ENCODE measurements at regions not wholly inside any gene's neighbourhood (a gene's known extent, or its start where the extent isn't known, plus 50 kb on each side); places are given as distances from the start of the nearest gene placed in this dataset.

DNA sequence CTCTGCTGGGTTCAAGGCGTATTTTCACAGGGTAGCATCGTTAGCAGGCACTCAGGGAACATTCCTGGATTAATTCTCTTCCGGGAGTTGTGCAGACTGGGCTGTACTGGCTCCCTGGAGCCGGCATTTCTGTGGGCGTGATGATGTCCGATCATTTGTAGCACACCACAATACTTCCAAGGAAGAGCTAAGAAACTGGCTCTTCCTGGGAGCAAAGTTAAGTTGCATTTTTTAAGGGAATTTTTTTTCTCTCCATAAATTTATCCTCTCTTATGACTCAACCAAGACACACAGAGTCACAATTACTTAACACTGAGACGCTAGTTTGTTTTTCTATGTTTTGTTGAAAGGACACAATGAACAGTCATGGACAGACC lies 211.6 kb upstream of the FOXF1 start:
- Histone ChIP-seq H2BK120ac (ENCODE audit: low read depth, low read length) (no peak overlapping the region), H3K23ac (ENCODE audit: low read depth, low read length, poor library complexity) (no peak overlapping the region), H3K18ac (ENCODE audit: low read length) (no peak overlapping the region), H3K9ac (ENCODE audit: low read depth, low read length, poor library complexity) (no peak overlapping the region), H3K36me3 (replicated peaks in 1 of 2; ENCODE audit: control insufficient read depth in 2 of 2, insufficient read depth in 2 of 2, low read length in 2 of 2) (no peaks in the 10 kb centered on the region), H2BK12ac (ENCODE audit: low read length) (no peak overlapping the region), H4K91ac (ENCODE audit: low read depth, low read length, poor library complexity) (no peak overlapping the region), H2AFZ (ENCODE audit: low read length) (no peak overlapping the region), H3K4me3 (ENCODE audit: low read length in 2 of 2) (no peak overlapping the region), H3K4me2 (ENCODE audit: insufficient read depth, low read length, poor library complexity, severe bottlenecking) (no peak overlapping the region), H2BK15ac (ENCODE audit: low read length) (no peak overlapping the region), H3K14ac (ENCODE audit: low read length) (no peak overlapping the region), H2AK5ac (ENCODE audit: low read depth, low read length) (no peak overlapping the region), H2BK5ac (ENCODE audit: low read length) (no peak overlapping the region), H4K8ac (ENCODE audit: low read depth, low read length) (no peak overlapping the region), H3K79me1 (ENCODE audit: low read depth, low read length) (no peaks in the 10 kb centered on the region), H3K27me3 (ENCODE audit: control insufficient read depth in 3 of 3, insufficient read depth in 3 of 3, low read depth in 1 of 3, low read length in 3 of 3) (peaks cover 0 to 77% (median 0%) of the 10 kb centered on the region in 3 experiments), H3K4ac (ENCODE audit: low read length) (no peak overlapping the region), H3K27ac (replicated peaks; ENCODE audit: low read length) (no peak overlapping the region), H3K4me1 (ENCODE audit: control insufficient read depth in 2 of 2, insufficient read depth in 1 of 2, low read depth in 1 of 2, low read length in 2 of 2) (peaks cover 0 to 17% of the 10 kb centered on the region in 2 donors), H3K9me3 (replicated peaks in 1 of 2; ENCODE audit: control insufficient read depth in 2 of 2, insufficient read depth in 1 of 2, low read depth in 1 of 2, low read length in 2 of 2) (no peaks in the 10 kb centered on the region)
- no CpG with 5 or more reads among the region's 7 CpGs for WGBS, 2 donors (ENCODE audit: extremely low coverage in 2 of 2, insufficient read length in 2 of 2, insufficient replicate concordance in 1 of 2)
- DNase-seq (ENCODE audit: low spot score), result no peak

DNA sequence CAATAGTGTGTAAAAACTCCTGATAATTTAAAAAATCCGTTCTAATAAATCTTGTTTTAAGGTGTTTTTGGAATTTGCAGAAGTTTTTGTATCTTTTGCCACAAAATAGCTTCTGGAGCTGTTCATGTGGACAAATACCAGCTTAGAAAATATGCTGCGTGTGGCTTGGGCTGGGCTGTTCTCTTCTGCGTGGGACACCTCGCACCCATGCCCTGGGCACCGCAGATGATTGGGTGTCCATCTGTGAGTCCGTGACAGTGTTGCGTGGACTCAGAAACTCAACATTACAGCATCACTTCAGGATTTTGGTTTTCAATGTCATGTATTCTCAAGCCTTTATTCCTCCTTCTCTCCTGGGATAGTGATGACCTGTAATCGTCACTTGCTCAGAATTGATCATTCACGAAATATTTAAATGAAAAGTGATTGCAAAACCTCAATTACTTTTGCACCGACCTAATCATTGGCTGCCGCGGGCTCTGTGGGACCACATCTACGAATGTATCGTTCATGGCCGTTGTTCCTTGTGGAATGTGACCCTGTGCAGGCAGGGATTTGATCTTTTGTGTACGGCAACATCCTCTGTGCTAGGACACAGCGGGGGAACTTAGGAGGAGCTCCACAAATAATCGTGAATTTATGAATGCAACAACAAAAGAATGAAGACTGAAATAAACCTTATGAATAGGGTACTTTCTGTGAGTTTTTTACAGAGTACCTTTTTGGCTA lies 210.3 kb upstream of the FOXF1 start:
- H3K27ac ChIP-seq (replicated peaks; ENCODE audit: low read length), result no peak overlapping the region
- no peak overlapping the region for H4K8ac ChIP-seq (ENCODE audit: low read depth, low read length)
- no peak overlapping the region for H2BK5ac ChIP-seq (ENCODE audit: low read length)
- H3K4ac ChIP-seq (ENCODE audit: low read length), result no peak overlapping the region
- H3K9me3 ChIP-seq (replicated peaks in 1 of 2; ENCODE audit: control insufficient read depth in 2 of 2, insufficient read depth in 1 of 2, low read depth in 1 of 2, low read length in 2 of 2), result no peaks in the 10 kb centered on the region
- no peak overlapping the region for H3K9ac ChIP-seq (ENCODE audit: low read depth, low read length, poor library complexity)
- no peaks in the 10 kb centered on the region for H3K36me3 ChIP-seq (replicated peaks in 1 of 2; ENCODE audit: control insufficient read depth in 2 of 2, insufficient read depth in 2 of 2, low read length in 2 of 2)
- H3K27me3 ChIP-seq (ENCODE audit: control insufficient read depth in 3 of 3, insufficient read depth in 3 of 3, low read depth in 1 of 3, low read length in 3 of 3), result peaks cover 0 to 76% (median 0%) of the 10 kb centered on the region in 3 experiments
- no peak overlapping the region for H3K4me3 ChIP-seq (ENCODE audit: low read length in 2 of 2)
- no peak overlapping the region for H2BK12ac ChIP-seq (ENCODE audit: low read length)
- no peaks in the 10 kb centered on the region for H3K79me1 ChIP-seq (ENCODE audit: low read depth, low read length)
- no peak overlapping the region for H4K91ac ChIP-seq (ENCODE audit: low read depth, low read length, poor library complexity)
- H3K4me1 ChIP-seq (ENCODE audit: control insufficient read depth in 2 of 2, insufficient read depth in 1 of 2, low read depth in 1 of 2, low read length in 2 of 2), result peaks cover 0 to 17% of the 10 kb centered on the region in 2 donors
- no peak overlapping the region for H2AFZ ChIP-seq (ENCODE audit: low read length)
- no CpG with 5 or more reads among the region's 18 CpGs for WGBS, 2 donors (ENCODE audit: extremely low coverage in 2 of 2, insufficient read length in 2 of 2, insufficient replicate concordance in 1 of 2)
- DNase-seq (ENCODE audit: low spot score), result no peak
- H2BK120ac ChIP-seq (ENCODE audit: low read depth, low read length), result no peak overlapping the region
- H3K14ac ChIP-seq (ENCODE audit: low read length), result no peak overlapping the region
- H2BK15ac ChIP-seq (ENCODE audit: low read length), result no peak overlapping the region
- no peak overlapping the region for H2AK5ac ChIP-seq (ENCODE audit: low read depth, low read length)
- H3K23ac ChIP-seq (ENCODE audit: low read depth, low read length, poor library complexity), result no peak overlapping the region
- H3K4me2 ChIP-seq (ENCODE audit: insufficient read depth, low read length, poor library complexity, severe bottlenecking), result no peak overlapping the region
- H3K18ac ChIP-seq (ENCODE audit: low read length), result no peak overlapping the region

DNA sequence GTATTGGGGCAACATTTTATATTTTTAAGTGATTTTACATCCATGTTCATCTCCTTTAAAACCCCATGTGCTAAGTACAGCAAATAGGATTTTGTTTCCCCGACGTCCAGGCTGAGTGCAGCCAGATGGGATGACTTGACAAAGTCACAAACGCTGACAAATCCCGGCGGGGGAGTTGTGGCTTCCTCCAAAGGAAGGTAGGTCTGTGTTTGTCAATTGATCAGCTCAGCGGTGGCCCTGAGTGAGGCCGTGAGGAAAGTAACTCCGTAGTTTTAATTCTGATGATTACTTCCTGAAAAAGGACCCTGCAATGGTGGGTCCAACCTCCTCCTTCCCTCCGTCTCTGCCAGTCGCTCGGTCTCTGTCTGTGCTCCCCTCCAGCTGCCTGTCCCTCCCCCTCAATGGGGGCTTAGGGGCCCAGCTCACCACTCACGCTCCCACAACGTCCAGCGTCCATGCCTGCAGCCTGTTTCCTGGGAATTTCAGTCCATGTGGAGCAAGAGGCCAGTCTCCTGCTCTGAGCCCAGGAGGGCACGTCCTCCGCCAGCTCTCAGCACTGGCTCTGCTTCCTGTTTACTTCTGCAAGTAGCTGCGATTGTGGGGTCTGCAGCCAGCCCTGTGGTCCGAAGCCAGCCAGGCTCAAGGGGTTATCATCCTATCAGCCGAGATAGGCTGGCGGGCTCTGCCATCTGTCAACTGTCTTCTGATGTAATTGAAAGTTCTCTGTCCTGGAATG lies 209.4 kb upstream of the FOXF1 start:
- Histone ChIP-seq H3K4ac (ENCODE audit: low read length) (peak overlapping the region; percentile 1), H3K27ac (replicated peaks; ENCODE audit: low read length) (peak overlapping the region; percentile 44), H3K4me3 (ENCODE audit: low read length in 2 of 2) (no peak overlapping the region), H2BK5ac (ENCODE audit: low read length) (peak overlapping the region; percentile 85), H3K4me2 (ENCODE audit: insufficient read depth, low read length, poor library complexity, severe bottlenecking) (peak overlapping the region; percentile 15), H3K79me1 (ENCODE audit: low read depth, low read length) (no peaks in the 10 kb centered on the region), H4K91ac (ENCODE audit: low read depth, low read length, poor library complexity) (no peak overlapping the region), H3K9ac (ENCODE audit: low read depth, low read length, poor library complexity) (no peak overlapping the region), H3K9me3 (replicated peaks in 1 of 2; ENCODE audit: control insufficient read depth in 2 of 2, insufficient read depth in 1 of 2, low read depth in 1 of 2, low read length in 2 of 2) (no peaks in the 10 kb centered on the region), H2BK12ac (ENCODE audit: low read length) (peak overlapping the region; percentile 44), H2AFZ (ENCODE audit: low read length) (peak overlapping the region; percentile 85), H3K27me3 (ENCODE audit: control insufficient read depth in 3 of 3, insufficient read depth in 3 of 3, low read depth in 1 of 3, low read length in 3 of 3) (peaks cover 0 to 76% (median 0%) of the 10 kb centered on the region in 3 experiments), H4K8ac (ENCODE audit: low read depth, low read length) (no peak overlapping the region), H2BK15ac (ENCODE audit: low read length) (peak overlapping the region; percentile 60), H3K18ac (ENCODE audit: low read length) (peak overlapping the region; percentile 91), H3K23ac (ENCODE audit: low read depth, low read length, poor library complexity) (peak overlapping the region; percentile 12), H2AK5ac (ENCODE audit: low read depth, low read length) (no peak overlapping the region), H3K14ac (ENCODE audit: low read length) (no peak overlapping the region), H3K4me1 (ENCODE audit: control insufficient read depth in 2 of 2, insufficient read depth in 1 of 2, low read depth in 1 of 2, low read length in 2 of 2) (peaks cover 0 to 17% of the 10 kb centered on the region in 2 donors), H2BK120ac (ENCODE audit: low read depth, low read length) (peak overlapping the region; percentile 56), H3K36me3 (replicated peaks in 1 of 2; ENCODE audit: control insufficient read depth in 2 of 2, insufficient read depth in 2 of 2, low read length in 2 of 2) (no peaks in the 10 kb centered on the region)
- DNase-seq (ENCODE audit: low spot score), result no peak
- no CpG with 5 or more reads among the region's 20 CpGs for WGBS, 2 donors (ENCODE audit: extremely low coverage in 2 of 2, insufficient read length in 2 of 2, insufficient replicate concordance in 1 of 2)

DNA sequence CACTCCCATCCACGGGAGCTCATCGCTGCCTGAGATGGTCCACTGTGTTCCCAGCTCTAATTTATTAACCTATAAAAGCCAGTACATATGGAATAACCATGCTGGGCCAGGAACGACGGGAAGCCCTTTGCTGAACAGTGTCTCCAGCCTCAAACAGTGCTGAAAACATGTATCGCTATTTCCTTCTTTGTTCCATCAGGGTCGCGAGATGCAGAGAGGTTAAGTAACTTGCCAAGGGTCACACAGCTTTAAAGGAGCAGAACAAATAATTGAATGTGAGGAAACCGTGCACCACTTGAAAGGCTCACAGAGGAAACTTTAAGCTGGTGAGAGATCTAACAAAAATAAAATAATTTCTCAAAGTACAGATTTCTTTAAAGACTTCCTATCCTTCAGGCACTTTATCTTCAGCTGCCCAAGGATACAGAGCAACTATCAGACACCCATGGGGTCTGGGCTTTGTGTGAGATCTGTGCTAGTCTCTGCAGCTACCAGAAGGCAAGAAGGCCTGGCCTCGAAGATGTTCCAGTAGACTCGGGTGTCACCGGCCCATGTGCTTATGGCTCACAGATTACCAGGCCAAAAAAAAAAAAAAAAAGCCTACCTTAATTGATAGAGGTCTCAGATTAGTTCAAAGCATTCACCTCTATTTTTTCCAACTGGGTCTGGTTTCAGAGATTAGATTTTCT lies 207.8 kb upstream of the FOXF1 start:
- H3K27me3 ChIP-seq (ENCODE audit: control insufficient read depth in 3 of 3, insufficient read depth in 3 of 3, low read depth in 1 of 3, low read length in 3 of 3), result peaks cover 0 to 65% (median 0%) of the 10 kb centered on the region in 3 experiments

More for the DNA sequence above, 207.8 kb upstream of the FOXF1 start:
- Histone ChIP-seq H4K8ac (ENCODE audit: low read depth, low read length) (no peak overlapping the region), H3K4ac (ENCODE audit: low read length) (no peak overlapping the region), H3K36me3 (replicated peaks in 1 of 2; ENCODE audit: control insufficient read depth in 2 of 2, insufficient read depth in 2 of 2, low read length in 2 of 2) (no peaks in the 10 kb centered on the region), H2BK120ac (ENCODE audit: low read depth, low read length) (no peak overlapping the region), H3K9ac (ENCODE audit: low read depth, low read length, poor library complexity) (no peak overlapping the region), H3K4me1 (ENCODE audit: control insufficient read depth in 2 of 2, insufficient read depth in 1 of 2, low read depth in 1 of 2, low read length in 2 of 2) (peaks cover 0 to 17% of the 10 kb centered on the region in 2 donors), H3K18ac (ENCODE audit: low read length) (no peak overlapping the region), H3K14ac (ENCODE audit: low read length) (no peak overlapping the region), H3K4me2 (ENCODE audit: insufficient read depth, low read length, poor library complexity, severe bottlenecking) (no peak overlapping the region), H3K23ac (ENCODE audit: low read depth, low read length, poor library complexity) (no peak overlapping the region), H2AK5ac (ENCODE audit: low read depth, low read length) (no peak overlapping the region), H2BK12ac (ENCODE audit: low read length) (no peak overlapping the region), H3K4me3 (ENCODE audit: low read length in 2 of 2) (no peak overlapping the region), H2AFZ (ENCODE audit: low read length) (no peak overlapping the region), H3K27ac (replicated peaks; ENCODE audit: low read length) (no peak overlapping the region), H3K79me1 (ENCODE audit: low read depth, low read length) (no peaks in the 10 kb centered on the region), H2BK15ac (ENCODE audit: low read length) (no peak overlapping the region), H2BK5ac (ENCODE audit: low read length) (no peak overlapping the region), H4K91ac (ENCODE audit: low read depth, low read length, poor library complexity) (no peak overlapping the region), H3K9me3 (replicated peaks in 1 of 2; ENCODE audit: control insufficient read depth in 2 of 2, insufficient read depth in 1 of 2, low read depth in 1 of 2, low read length in 2 of 2) (no peaks in the 10 kb centered on the region)
- WGBS, 2 donors (ENCODE audit: extremely low coverage in 2 of 2, insufficient read length in 2 of 2, insufficient replicate concordance in 1 of 2), result no CpG with 5 or more reads among the region's 11 CpGs
- DNase-seq (ENCODE audit: low spot score), result no peak
